Thyroid gland (tissue), 4 donors: ENCODE measurements at regions not wholly inside any gene's neighbourhood (a gene's known extent, or its start where the extent isn't known, plus 50 kb on each side); places are given as distances from the start of the nearest gene placed in this dataset.

Source experiments
- POLR2A ChIP-seq, 2 donors: fragments of 450-650 bp; IDR thresholded peaks; one replicate each; pipeline ENCODE4 v1.6.1; 2017; ENCODE audit warnings: antibody characterized with exemption in 2 of 2, mild to moderate bottlenecking in 2 of 2, moderate library complexity in 1 of 2
- TF ChIP-seq, protein P1 (sequence below), 6 experiments: fragments of 200-600 bp in 3 of 6; fragments of 450-650 bp in 3 of 6; sonication (generic) in 3 of 6; IDR thresholded peaks; one replicate each; pipeline ENCODE4 v1.5.1; 2016 to 2019; ENCODE audit warnings: antibody characterized with exemption in 6 of 6, mild to moderate bottlenecking in 2 of 6, inconsistent platforms in 1 of 6, moderate library complexity in 1 of 6

DNA sequence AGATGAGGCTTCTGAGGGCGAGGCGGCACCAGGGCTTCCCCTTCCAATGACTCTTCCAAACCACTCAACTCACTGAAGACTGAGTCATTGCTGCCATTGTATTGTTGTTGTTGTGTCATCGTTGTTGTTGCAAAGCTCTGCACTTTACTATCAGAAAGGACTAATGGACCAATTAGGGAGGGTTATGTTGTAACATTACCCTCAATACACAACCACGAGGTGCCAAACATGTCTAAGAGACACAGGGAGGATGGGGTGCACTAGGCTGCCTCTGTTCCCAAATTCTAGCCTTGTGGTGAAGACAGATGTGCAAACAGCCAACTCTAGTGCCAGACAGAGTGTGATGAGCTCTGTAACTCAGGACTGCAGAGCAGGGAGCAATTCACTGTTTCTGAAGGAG, 1075.2 kb downstream of the UQCRFS1 start:
- TF ChIP-seq, protein P1, sequence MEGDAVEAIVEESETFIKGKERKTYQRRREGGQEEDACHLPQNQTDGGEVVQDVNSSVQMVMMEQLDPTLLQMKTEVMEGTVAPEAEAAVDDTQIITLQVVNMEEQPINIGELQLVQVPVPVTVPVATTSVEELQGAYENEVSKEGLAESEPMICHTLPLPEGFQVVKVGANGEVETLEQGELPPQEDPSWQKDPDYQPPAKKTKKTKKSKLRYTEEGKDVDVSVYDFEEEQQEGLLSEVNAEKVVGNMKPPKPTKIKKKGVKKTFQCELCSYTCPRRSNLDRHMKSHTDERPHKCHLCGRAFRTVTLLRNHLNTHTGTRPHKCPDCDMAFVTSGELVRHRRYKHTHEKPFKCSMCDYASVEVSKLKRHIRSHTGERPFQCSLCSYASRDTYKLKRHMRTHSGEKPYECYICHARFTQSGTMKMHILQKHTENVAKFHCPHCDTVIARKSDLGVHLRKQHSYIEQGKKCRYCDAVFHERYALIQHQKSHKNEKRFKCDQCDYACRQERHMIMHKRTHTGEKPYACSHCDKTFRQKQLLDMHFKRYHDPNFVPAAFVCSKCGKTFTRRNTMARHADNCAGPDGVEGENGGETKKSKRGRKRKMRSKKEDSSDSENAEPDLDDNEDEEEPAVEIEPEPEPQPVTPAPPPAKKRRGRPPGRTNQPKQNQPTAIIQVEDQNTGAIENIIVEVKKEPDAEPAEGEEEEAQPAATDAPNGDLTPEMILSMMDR (IDR thresholded peaks at IDR 0.05), result no peak
- no peak for TF ChIP-seq POLR2A (IDR thresholded peaks at IDR 0.05)
